Lower leg skin (tissue), 4 donors: ENCODE measurements at regions not wholly inside any gene's neighbourhood (a gene's known extent, or its start where the extent isn't known, plus 50 kb on each side); places are given as distances from the start of the nearest gene placed in this dataset.

ENCODE experiments used
- DNase-seq, 2 donors: peaks; one replicate each; pipeline ENCODE4 v3.0.0-alpha.2; 2019; ENCODE audit warnings: low spot score in 2 of 2
- H3K4me3 ChIP-seq: fragments of 200-600 bp; sonication (generic); 2 replicates; pipeline ENCODE4 v1.5.1; 2017; ENCODE audit warnings: mild to moderate bottlenecking, low read depth; ENCODE audit not compliant: poor library complexity, severe bottlenecking
- POLR2A ChIP-seq, 2 donors: fragments of 450-650 bp; IDR thresholded peaks; one replicate each; pipeline ENCODE4 v1.6.1; 2016 to 2017; ENCODE audit warnings: antibody characterized with exemption in 2 of 2, mild to moderate bottlenecking in 1 of 2, moderate library complexity in 1 of 2
- WGBS, 2 donors: methylation state at CpG; one replicate each; pipeline ENCODE4 v1.1.5; 2018; 5-methylcytosine and 5-hydroxymethylcytosine counted together
- intact Hi-C: fragments of 100-400 bp; cut with DNase I; formaldehyde crosslinking; loops from one replicate; pipeline ENCODE4 v1.15.0; 2023; ENCODE audit warnings: low total_unique reads
- TF ChIP-seq, protein P1 (sequence below), 3 donors: fragments of 450-650 bp; IDR thresholded peaks; one replicate each; pipeline ENCODE4 v1.5.1; 2016; ENCODE audit warnings: antibody characterized with exemption in 3 of 3, mild to moderate bottlenecking in 3 of 3, moderate library complexity in 2 of 3

DNA sequence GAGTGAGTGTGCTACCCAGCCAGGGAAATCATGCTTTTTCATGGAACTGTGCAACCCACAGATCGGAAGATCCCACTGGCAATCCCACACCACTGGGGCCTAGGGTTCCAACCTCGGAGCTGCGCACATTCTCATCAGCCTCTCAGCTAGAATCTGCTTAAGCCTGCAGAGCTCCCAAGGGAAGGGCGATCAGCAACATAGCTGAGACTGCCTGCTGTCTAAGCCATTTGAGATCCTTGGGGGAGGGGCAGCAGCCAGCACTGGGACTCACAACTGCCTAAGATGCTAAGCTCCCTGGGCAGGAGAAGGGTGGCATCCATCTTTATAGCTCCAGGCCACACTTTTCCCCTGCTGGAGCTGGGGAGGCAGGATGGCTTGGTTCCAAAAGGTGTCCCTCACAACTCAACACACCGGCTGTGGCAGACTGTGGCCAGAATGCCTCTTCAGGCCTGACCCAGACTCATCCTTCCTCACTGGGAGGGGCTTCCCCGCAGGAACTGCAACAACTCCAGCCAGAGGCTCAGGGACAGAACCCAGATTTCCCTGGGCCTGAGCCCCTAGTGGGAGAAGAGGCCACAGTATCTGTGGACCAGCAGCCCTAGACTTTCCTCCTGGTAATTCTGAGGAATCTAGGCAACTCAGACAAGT, 1133.3 kb upstream of the PIK3C3 start:
- TF ChIP-seq, protein P1, sequence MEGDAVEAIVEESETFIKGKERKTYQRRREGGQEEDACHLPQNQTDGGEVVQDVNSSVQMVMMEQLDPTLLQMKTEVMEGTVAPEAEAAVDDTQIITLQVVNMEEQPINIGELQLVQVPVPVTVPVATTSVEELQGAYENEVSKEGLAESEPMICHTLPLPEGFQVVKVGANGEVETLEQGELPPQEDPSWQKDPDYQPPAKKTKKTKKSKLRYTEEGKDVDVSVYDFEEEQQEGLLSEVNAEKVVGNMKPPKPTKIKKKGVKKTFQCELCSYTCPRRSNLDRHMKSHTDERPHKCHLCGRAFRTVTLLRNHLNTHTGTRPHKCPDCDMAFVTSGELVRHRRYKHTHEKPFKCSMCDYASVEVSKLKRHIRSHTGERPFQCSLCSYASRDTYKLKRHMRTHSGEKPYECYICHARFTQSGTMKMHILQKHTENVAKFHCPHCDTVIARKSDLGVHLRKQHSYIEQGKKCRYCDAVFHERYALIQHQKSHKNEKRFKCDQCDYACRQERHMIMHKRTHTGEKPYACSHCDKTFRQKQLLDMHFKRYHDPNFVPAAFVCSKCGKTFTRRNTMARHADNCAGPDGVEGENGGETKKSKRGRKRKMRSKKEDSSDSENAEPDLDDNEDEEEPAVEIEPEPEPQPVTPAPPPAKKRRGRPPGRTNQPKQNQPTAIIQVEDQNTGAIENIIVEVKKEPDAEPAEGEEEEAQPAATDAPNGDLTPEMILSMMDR (IDR thresholded peaks at IDR 0.05) = no peak
- no peak for TF ChIP-seq POLR2A (IDR thresholded peaks at IDR 0.05)
- no peak overlapping the region for H3K4me3 ChIP-seq
- intact Hi-C loops = no loop called here
- 78 to 96% methylated on average over 6 of the region's 6 CpGs for whole genome bisulfite sequencing, 2 donors
- DNase-seq = no peak

DNA sequence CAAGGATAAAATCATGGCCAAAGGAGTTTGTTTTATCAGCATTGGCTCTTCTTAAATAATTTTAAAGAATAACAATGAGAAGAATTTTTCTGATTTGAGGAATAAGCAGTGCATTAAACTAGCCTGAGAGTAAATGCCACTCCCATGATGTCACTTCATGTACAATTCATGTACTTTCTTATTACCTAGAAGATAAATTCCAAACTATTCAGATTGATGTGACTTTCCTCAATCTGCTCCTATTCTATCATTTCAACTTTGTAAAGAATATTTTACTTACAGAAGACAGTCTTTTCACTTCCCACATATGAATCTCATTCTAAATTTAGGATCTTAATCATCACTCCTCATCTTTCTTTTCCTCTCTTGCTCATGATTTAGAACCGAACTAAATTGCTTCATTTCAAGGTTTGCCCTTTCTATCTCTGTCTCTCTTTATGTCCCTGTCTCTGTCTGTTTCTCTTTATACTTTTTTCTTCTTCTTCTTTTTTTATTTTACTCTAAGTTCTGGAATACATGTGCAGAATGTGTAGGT, 1142.0 kb upstream of the PIK3C3 start:
- no peak overlapping the region for H3K4me3 ChIP-seq
- DNase-seq = no peak
- intact Hi-C loops = no loop called here
- TF ChIP-seq, protein P1 (IDR thresholded peaks at IDR 0.05) = no peak
- TF ChIP-seq POLR2A (IDR thresholded peaks at IDR 0.05) = no peak
- WGBS, 2 donors = 27 to 40% methylated on average over 1 of the region's 1 CpG

DNA sequence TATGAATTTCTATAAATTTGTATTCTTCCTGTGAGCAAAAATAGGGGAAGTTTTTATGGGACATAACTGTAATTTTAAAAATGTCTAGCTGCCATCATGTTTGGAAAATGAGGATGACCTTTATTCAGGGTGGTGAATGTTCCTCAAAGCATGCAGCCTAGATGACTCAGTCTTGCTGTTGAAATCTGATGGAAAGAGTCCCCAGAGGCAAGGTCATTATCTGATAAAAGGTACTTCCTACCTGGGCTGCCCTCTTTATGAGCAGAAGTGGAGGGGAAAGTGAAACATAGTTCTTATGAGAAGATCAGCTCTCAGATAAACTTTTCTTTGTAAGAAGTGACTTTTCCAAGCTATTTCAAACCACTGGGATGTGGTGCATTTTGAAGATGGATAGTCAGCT, 1144.7 kb upstream of the PIK3C3 start:
- intact Hi-C loops = no loop called here
- no peak overlapping the region for H3K4me3 ChIP-seq
- no peak for DNase-seq
- no peak for TF ChIP-seq POLR2A (IDR thresholded peaks at IDR 0.05)
- TF ChIP-seq, protein P1 (IDR thresholded peaks at IDR 0.05) = no peak

DNA sequence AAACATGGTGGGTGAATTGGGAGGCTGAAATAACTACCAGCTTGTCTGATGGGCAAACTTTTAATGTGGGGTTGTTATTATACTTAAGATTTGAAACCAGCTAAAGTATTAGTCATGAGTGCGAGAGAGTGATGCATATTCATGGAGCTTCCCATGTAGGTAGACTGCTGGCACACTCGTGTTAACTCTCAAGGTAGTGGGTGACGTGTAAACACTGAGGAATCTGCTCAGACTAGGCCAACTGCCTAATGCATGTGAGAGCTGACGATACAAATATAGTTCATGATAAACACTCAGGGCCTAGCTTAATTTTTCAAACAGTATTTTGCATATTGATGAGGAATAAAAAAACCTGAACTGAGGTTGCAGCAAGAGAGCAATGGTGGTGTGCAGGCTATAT, 1165.7 kb upstream of the PIK3C3 start:
- no peak overlapping the region for H3K4me3 ChIP-seq
- WGBS, 2 donors = 61 to 76% methylated on average over 4 of the region's 4 CpGs
- intact Hi-C loops = no loop called here
- DNase-seq = no peak
- TF ChIP-seq POLR2A (IDR thresholded peaks at IDR 0.05) = no peak
- TF ChIP-seq, protein P1 (IDR thresholded peaks at IDR 0.05) = no peak

DNA sequence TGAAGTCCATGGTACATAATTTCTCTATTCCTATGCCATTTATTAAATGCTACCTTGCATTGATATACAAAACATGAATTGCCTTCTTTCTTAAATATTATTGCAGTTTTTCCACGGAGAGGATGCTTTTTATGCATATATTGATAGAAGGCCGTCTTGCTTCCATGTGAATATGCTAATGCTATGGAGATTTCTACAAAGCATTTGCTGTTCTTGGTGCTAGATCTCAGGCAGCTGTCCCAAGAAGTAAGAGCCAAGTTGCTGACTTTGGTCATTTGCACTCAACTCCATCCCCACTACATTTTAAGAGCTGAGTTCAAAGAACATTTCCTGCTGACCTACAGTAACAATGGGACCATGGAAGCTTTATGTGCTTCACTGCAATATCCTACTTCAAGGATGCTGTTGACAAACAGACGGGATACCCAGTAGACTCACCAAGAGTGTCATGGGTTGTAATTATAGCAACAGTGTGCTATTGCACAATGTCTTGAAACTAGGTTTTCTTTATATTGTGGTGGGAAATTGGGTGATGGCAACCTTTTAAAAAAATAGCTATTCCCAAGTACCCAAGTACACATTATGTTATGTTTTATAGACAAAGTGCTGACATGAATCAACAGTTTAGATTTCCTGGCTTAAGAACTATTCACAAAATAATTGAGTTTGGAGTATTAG, 1172.4 kb upstream of the PIK3C3 start:
- no peak overlapping the region for H3K4me3 ChIP-seq
- intact Hi-C loops = no loop called here
- DNase-seq = no peak
- TF ChIP-seq, protein P1 (IDR thresholded peaks at IDR 0.05) = no peak
- no peak for TF ChIP-seq POLR2A (IDR thresholded peaks at IDR 0.05)
- WGBS, 2 donors = 82 to 85% methylated on average over 3 of the region's 3 CpGs
